ENCODE measurements at regions not wholly inside any gene's neighbourhood (a gene's known extent, or its start where the extent isn't known, plus 50 kb on each side); places are given as distances from the start of the nearest gene placed in this dataset.

DNA sequence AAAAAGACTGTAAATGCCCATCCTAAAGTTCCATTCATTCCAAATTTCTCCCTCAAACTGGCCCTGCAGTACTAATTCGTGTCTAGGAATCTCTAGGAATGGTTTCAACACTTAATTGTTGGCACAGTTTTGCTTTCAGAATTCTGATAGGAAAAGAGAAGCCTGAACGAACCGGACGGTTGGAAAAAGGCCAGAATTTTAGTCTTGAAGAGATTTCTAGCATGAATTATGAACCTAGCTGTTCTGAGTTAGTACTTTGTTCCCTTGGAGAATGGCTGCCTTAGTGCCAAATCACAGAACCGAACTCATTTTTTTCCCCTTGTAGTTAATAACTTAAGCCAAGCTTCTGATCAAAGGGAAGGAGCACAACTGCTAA, 262.6 kb downstream of the ADAMTS20 start:
- TF ChIP-seq, protein P1, sequence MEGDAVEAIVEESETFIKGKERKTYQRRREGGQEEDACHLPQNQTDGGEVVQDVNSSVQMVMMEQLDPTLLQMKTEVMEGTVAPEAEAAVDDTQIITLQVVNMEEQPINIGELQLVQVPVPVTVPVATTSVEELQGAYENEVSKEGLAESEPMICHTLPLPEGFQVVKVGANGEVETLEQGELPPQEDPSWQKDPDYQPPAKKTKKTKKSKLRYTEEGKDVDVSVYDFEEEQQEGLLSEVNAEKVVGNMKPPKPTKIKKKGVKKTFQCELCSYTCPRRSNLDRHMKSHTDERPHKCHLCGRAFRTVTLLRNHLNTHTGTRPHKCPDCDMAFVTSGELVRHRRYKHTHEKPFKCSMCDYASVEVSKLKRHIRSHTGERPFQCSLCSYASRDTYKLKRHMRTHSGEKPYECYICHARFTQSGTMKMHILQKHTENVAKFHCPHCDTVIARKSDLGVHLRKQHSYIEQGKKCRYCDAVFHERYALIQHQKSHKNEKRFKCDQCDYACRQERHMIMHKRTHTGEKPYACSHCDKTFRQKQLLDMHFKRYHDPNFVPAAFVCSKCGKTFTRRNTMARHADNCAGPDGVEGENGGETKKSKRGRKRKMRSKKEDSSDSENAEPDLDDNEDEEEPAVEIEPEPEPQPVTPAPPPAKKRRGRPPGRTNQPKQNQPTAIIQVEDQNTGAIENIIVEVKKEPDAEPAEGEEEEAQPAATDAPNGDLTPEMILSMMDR (conservative IDR thresholded peaks at IDR 0.05 in 1 of 2, IDR thresholded peaks at IDR 0.05 in 1 of 2; ENCODE audit: low read depth in 1 of 2, low read length in 2 of 2) = no peak
- TF ChIP-seq EZH2 (IDR thresholded peaks at IDR 0.05; ENCODE audit: low read length, missing control alignments) = no peak

All from fibroblast of lung (primary cell).